DOHH2 (cell line): ENCODE measurements at regions not wholly inside any gene's neighbourhood (a gene's known extent, or its start where the extent isn't known, plus 50 kb on each side); places are given as distances from the start of the nearest gene placed in this dataset.
"Not testable (repeated sequence)": the region's sequence is repeated elsewhere in the genome, so short reads cannot be mapped to it uniquely, and the experiment has no call there.

ENCODE experiments used
- H3F3A ChIP-seq: fragments of 200-600 bp; sonication (generic), shearing (Covaris generic); 2 replicates; pipeline ENCODE4 v1.6.0; 2016; ENCODE audit warnings: antibody characterized with exemption, mild to moderate bottlenecking; ENCODE audit not compliant: control insufficient read depth, insufficient read depth
- H3K27ac ChIP-seq: fragments of 200-600 bp; sonication (generic); 2 replicates; pipeline ENCODE4 v1.5.1; 2014; ENCODE audit warnings: low read depth, mild to moderate bottlenecking, low read length, moderate library complexity
- H3K27me3 ChIP-seq: fragments of 200-600 bp; sonication (generic); 2 replicates; pipeline ENCODE4 v1.6.1; 2014; ENCODE audit warnings: mild to moderate bottlenecking, low read length, mixed read lengths; ENCODE audit not compliant: control insufficient read depth
- H3K36me3 ChIP-seq: fragments of 200-600 bp; sonication (generic); 2 replicates; pipeline ENCODE4 v1.6.1; 2014; ENCODE audit warnings: mild to moderate bottlenecking, low read length, moderate library complexity, mixed read lengths; ENCODE audit not compliant: control insufficient read depth
- H3K4me1 ChIP-seq: fragments of 200-600 bp; sonication (generic); 2 replicates; pipeline ENCODE4 v1.6.1; 2014; ENCODE audit warnings: mild to moderate bottlenecking, low read length, mixed read lengths; ENCODE audit not compliant: control insufficient read depth
- H3K4me2 ChIP-seq: fragments of 200-600 bp; sonication (generic); 2 replicates; pipeline ENCODE4 v1.6.0; 2014; ENCODE audit warnings: mild to moderate bottlenecking, low read length, moderate library complexity
- H3K4me3 ChIP-seq: fragments of 200-600 bp; sonication (generic); 2 replicates; pipeline ENCODE4 v1.5.1; 2014; ENCODE audit warnings: mild to moderate bottlenecking, low read length, mixed read lengths
- H3K79me2 ChIP-seq: fragments of 200-600 bp; sonication (generic); 2 replicates; pipeline ENCODE4 v1.6.1; 2014; ENCODE audit warnings: mild to moderate bottlenecking, low read length, mixed read lengths; ENCODE audit not compliant: control insufficient read depth
- H3K9me2 ChIP-seq: fragments of 200-600 bp; sonication (generic); replicated peaks from 2 replicates; pipeline ENCODE4 v1.6.1; 2014; ENCODE audit warnings: mild to moderate bottlenecking, low read length, mixed read lengths; ENCODE audit not compliant: control insufficient read depth
- H3K9me3 ChIP-seq: fragments of 200-600 bp; sonication (generic); 2 replicates; pipeline ENCODE4 v1.6.1; 2014; ENCODE audit warnings: antibody characterized with exemption, low read length, mixed read lengths; ENCODE audit not compliant: control insufficient read depth, insufficient read depth
- H4K20me1 ChIP-seq: fragments of 200-600 bp; sonication (generic); 2 replicates; pipeline ENCODE4 v1.6.0; 2014; ENCODE audit warnings: low read depth, mild to moderate bottlenecking, antibody characterized with exemption, low read length, moderate library complexity; ENCODE audit not compliant: control insufficient read depth, insufficient read depth
- CTCF ChIP-seq: fragments of 200-600 bp; sonication (generic); IDR thresholded peaks from one replicate; pipeline ENCODE4 v1.5.1; 2014; ENCODE audit warnings: antibody characterized with exemption, mild to moderate bottlenecking, low read depth, low read length; ENCODE audit not compliant: poor library complexity, severe bottlenecking
- EZH2phosphoT487 ChIP-seq: fragments of 200-600 bp; sonication (generic); IDR thresholded peaks from 2 replicates; pipeline ENCODE4 v1.6.1; 2017; ENCODE audit warnings: borderline replicate concordance, mild to moderate bottlenecking, antibody characterized with exemption, low read length, moderate library complexity, mixed read lengths

DNA sequence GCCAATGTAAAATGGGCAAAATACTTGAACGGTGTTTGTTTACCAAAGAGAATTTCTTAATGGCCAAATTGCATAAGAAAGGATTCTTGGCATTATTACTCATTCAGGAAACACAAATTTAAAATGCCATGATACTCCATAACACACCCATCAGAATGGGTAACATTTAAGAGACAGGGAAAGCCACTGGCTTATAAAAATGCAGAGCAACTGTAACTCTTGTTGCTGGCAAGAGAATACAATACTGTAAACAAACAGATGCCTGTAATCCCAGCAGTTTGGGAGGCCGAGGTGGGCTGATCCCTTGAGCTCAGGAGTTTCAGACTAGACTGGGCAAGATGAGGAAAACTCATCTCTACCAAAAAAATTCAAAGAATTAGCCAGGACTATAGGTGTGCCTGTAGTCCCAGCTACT lies 125.8 kb upstream of the NBPF11 start:
- H3K4me1 ChIP-seq, H4K20me1 ChIP-seq, H3K9me2 ChIP-seq, H3K27ac ChIP-seq, H3K36me3 ChIP-seq, H3K4me2 ChIP-seq, H3K79me2 ChIP-seq, H3K9me3 ChIP-seq, H3K4me3 ChIP-seq, H3F3A ChIP-seq: not testable (repeated sequence)
- peaks cover 12% of the 10 kb centered on the region for H3K27me3 ChIP-seq

- H3F3A ChIP-seq, H3K27ac ChIP-seq, H3K4me2 ChIP-seq, H3K79me2 ChIP-seq, H3K4me3 ChIP-seq, H4K20me1 ChIP-seq, H3K9me3 ChIP-seq, H3K9me2 ChIP-seq, H3K36me3 ChIP-seq: not testable (repeated sequence)
- Histone ChIP-seq H3K4me1 (peaks cover 15% of the 10 kb centered on the region), H3K27me3 (peaks cover 15% of the 10 kb centered on the region)
These were observed 115.0 kb upstream of the NBPF11 start for GRCh38 chr1:148267066-148267465.

- H4K20me1 ChIP-seq, result no peaks in the 10 kb centered on the region
- TF ChIP-seq CTCF, result no peak
- TF ChIP-seq EZH2phosphoT487, result no peak
- peaks cover 4% of the 10 kb centered on the region; the same call in 1 of the 2 replicates for H3F3A ChIP-seq
- no peaks in the 10 kb centered on the region for H3K36me3 ChIP-seq
- H3K79me2 ChIP-seq, result no peaks in the 10 kb centered on the region
- H3K9me3 ChIP-seq, result no peaks in the 10 kb centered on the region
- peak overlapping the region; percentile 93 for H3K4me2 ChIP-seq
- no peaks in the 10 kb centered on the region for H3K9me2 ChIP-seq
- H3K4me3 ChIP-seq, result peak overlapping the region; percentile 75
- H3K27me3 ChIP-seq, result peaks cover 19% of the 10 kb centered on the region
- no peak overlapping the region for H3K27ac ChIP-seq
- peaks cover 15% of the 10 kb centered on the region for H3K4me1 ChIP-seq
These were observed 112.5 kb upstream of the NBPF11 start for GRCh38 chr1:148264374-148265276.

GRCh38 chr1:148263906-148264255 lies 111.8 kb upstream of the NBPF11 start:
- TF ChIP-seq CTCF (no peak), EZH2phosphoT487 (peak; percentile 48; the same call in 1 of the 2 replicates)
- H4K20me1 ChIP-seq, result no peaks in the 10 kb centered on the region
- no peaks in the 10 kb centered on the region for H3K36me3 ChIP-seq
- peak overlapping the region; percentile 75 for H3K4me3 ChIP-seq
- H3F3A ChIP-seq, result peaks cover 4% of the 10 kb centered on the region; the same call in 1 of the 2 replicates
- peak overlapping the region; percentile 44; the same call in 1 of the 2 replicates for H3K27ac ChIP-seq
- H3K9me3 ChIP-seq, result no peaks in the 10 kb centered on the region
- H3K9me2 ChIP-seq, result no peaks in the 10 kb centered on the region
- H3K4me2 ChIP-seq, result peak overlapping the region; percentile 93
- peaks cover 15% of the 10 kb centered on the region for H3K4me1 ChIP-seq
- no peaks in the 10 kb centered on the region for H3K79me2 ChIP-seq
- H3K27me3 ChIP-seq, result peaks cover 19% of the 10 kb centered on the region
